Loucy (cell line): ENCODE measurements at regions not wholly inside any gene's neighbourhood (a gene's known extent, or its start where the extent isn't known, plus 50 kb on each side); places are given as distances from the start of the nearest gene placed in this dataset.

ENCODE experiments used
- EZH2phosphoT487 ChIP-seq: fragments of 200-600 bp; IDR thresholded peaks from 2 replicates; pipeline ENCODE4 v1.6.1; 2018; ENCODE audit warnings: antibody characterized with exemption, mild to moderate bottlenecking, moderate library complexity, borderline replicate concordance
- TF ChIP-seq, protein P1 (sequence below): fragments of 200-600 bp; sonication (generic); conservative IDR thresholded peaks from 2 replicates; pipeline ENCODE4 v1.5.1; 2014; ENCODE audit warnings: mild to moderate bottlenecking, antibody characterized with exemption, low read length

- TF ChIP-seq, protein P1, sequence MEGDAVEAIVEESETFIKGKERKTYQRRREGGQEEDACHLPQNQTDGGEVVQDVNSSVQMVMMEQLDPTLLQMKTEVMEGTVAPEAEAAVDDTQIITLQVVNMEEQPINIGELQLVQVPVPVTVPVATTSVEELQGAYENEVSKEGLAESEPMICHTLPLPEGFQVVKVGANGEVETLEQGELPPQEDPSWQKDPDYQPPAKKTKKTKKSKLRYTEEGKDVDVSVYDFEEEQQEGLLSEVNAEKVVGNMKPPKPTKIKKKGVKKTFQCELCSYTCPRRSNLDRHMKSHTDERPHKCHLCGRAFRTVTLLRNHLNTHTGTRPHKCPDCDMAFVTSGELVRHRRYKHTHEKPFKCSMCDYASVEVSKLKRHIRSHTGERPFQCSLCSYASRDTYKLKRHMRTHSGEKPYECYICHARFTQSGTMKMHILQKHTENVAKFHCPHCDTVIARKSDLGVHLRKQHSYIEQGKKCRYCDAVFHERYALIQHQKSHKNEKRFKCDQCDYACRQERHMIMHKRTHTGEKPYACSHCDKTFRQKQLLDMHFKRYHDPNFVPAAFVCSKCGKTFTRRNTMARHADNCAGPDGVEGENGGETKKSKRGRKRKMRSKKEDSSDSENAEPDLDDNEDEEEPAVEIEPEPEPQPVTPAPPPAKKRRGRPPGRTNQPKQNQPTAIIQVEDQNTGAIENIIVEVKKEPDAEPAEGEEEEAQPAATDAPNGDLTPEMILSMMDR = no peak
- TF ChIP-seq EZH2phosphoT487 = no peak
These were observed 336.6 kb upstream of the SLCO3A1 start for GRCh38 chr15:91516866-91517265.
